Endothelial cell (in vitro differentiated cells): ENCODE measurements at regions not wholly inside any gene's neighbourhood (a gene's known extent, or its start where the extent isn't known, plus 50 kb on each side); places are given as distances from the start of the nearest gene placed in this dataset.

Experiments used
- DNase-seq: peaks from one replicate; pipeline ENCODE4 v3.0.0; 2021; ENCODE audit warnings: low spot score
- H3K27ac Mint-ChIP-seq: one replicate; pipeline ENCODE4 v1.8.0; 2021; ENCODE audit warnings: mixed read lengths, inconsistent platforms; ENCODE audit not compliant: unreplicated experiment
- H3K27me3 Mint-ChIP-seq: one replicate; pipeline ENCODE4 v1.8.0; 2021; ENCODE audit warnings: mild to moderate bottlenecking, moderate library complexity, mixed read lengths, inconsistent platforms; ENCODE audit not compliant: unreplicated experiment
- H3K36me3 Mint-ChIP-seq: one replicate; pipeline ENCODE4 v1.8.0; 2021; ENCODE audit warnings: mild to moderate bottlenecking, low read depth, mixed read lengths, inconsistent platforms; ENCODE audit not compliant: unreplicated experiment
- H3K4me1 Mint-ChIP-seq: one replicate; pipeline ENCODE4 v1.8.0; 2021; ENCODE audit warnings: mild to moderate bottlenecking, mixed read lengths, inconsistent platforms; ENCODE audit not compliant: unreplicated experiment
- H3K4me3 Mint-ChIP-seq: one replicate; pipeline ENCODE4 v1.8.0; 2021; ENCODE audit warnings: mild to moderate bottlenecking, mixed read lengths, inconsistent platforms; ENCODE audit not compliant: unreplicated experiment
- H3K9me3 Mint-ChIP-seq: one replicate; pipeline ENCODE4 v1.8.0; 2021; ENCODE audit warnings: mixed read lengths, inconsistent platforms; ENCODE audit not compliant: unreplicated experiment
- TF ChIP-seq, protein P1 (sequence below): fragments of 200-600 bp; sonication (generic); IDR thresholded peaks from one replicate; pipeline ENCODE4 v1.5.0; 2021; ENCODE audit warnings: antibody characterized with exemption; ENCODE audit not compliant: unreplicated experiment

DNA sequence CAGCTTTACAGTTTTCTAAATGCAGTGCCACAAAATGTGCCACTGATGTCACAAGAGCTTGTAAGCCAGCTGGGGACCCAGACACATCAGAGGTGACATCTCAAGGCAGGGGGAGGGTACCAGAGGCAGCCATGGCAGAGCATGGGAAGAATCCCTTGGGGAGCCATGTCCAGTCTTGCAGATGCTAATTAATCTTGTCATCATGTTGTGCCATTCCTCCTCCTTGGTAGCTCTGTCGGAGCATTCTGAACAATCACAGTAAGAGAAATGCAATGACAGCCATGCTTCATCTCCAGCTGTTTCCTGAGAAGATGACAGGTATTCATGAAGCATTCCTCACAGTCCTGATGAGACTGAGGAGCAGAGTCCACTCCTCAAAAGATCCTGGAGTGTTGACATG, 287.9 kb downstream of the RPAP3 start:
- no peaks in the 10 kb centered on the region for H3K27me3 Mint-ChIP-seq
- no peak overlapping the region for H3K27ac Mint-ChIP-seq
- no peaks in the 10 kb centered on the region for H3K36me3 Mint-ChIP-seq
- TF ChIP-seq, protein P1, sequence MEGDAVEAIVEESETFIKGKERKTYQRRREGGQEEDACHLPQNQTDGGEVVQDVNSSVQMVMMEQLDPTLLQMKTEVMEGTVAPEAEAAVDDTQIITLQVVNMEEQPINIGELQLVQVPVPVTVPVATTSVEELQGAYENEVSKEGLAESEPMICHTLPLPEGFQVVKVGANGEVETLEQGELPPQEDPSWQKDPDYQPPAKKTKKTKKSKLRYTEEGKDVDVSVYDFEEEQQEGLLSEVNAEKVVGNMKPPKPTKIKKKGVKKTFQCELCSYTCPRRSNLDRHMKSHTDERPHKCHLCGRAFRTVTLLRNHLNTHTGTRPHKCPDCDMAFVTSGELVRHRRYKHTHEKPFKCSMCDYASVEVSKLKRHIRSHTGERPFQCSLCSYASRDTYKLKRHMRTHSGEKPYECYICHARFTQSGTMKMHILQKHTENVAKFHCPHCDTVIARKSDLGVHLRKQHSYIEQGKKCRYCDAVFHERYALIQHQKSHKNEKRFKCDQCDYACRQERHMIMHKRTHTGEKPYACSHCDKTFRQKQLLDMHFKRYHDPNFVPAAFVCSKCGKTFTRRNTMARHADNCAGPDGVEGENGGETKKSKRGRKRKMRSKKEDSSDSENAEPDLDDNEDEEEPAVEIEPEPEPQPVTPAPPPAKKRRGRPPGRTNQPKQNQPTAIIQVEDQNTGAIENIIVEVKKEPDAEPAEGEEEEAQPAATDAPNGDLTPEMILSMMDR = no peak
- H3K4me3 Mint-ChIP-seq = no peak overlapping the region
- H3K9me3 Mint-ChIP-seq = no peaks in the 10 kb centered on the region
- no peak for DNase-seq
- H3K4me1 Mint-ChIP-seq = no peaks in the 10 kb centered on the region

DNA sequence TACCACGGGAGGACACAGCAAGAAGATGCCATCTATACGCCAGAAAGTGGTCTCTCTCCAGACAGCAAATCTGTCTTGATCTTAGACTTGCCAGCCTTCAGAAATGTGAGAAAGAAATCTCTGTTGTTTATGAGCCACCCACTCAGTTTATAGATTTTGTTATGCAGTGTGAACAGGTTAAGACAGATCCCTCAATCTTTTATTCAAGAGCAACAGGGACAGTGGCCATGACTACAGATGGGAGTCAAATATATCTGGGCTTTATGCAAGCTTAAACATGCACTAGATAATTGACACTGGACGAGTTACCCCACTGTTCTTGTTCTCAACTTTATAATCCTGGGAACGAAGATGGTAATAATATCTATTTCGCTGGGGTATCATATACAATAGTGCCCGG, 288.7 kb downstream of the RPAP3 start:
- Mint-ChIP-seq H3K27ac (no peak overlapping the region), H3K4me1 (no peaks in the 10 kb centered on the region), H3K9me3 (no peaks in the 10 kb centered on the region), H3K36me3 (no peaks in the 10 kb centered on the region), H3K4me3 (no peak overlapping the region), H3K27me3 (no peaks in the 10 kb centered on the region)
- TF ChIP-seq, protein P1 = no peak
- DNase-seq = no peak

GRCh38 chr12:47415054-47415453, 290.8 kb downstream of the RPAP3 start:
- H3K36me3 Mint-ChIP-seq = no peaks in the 10 kb centered on the region
- H3K9me3 Mint-ChIP-seq = no peaks in the 10 kb centered on the region
- no peaks in the 10 kb centered on the region for H3K4me1 Mint-ChIP-seq
- no peak overlapping the region for H3K4me3 Mint-ChIP-seq
- no peak overlapping the region for H3K27ac Mint-ChIP-seq
- H3K27me3 Mint-ChIP-seq = no peaks in the 10 kb centered on the region
- no peak for DNase-seq
- TF ChIP-seq, protein P1 = no peak

DNA sequence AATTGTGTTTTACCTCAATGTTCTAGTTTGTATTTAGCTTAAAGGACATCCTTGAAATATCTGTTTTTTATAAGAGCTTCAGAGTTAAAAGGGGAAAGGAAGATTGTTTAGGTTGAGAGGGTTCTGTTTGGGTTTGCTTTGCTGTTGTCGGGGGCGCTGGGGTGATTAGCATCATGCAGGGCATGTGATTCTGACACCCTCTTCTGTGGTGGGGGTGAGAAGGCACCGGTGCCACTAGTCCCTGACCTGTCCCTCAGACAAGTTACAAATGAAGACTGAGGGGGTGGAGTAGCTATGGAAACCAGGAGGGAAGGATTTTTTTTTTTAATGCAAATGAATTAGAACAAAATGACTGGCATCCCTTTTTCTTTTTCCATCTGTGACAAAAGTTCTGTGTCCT, 291.3 kb downstream of the RPAP3 start:
- H3K9me3 Mint-ChIP-seq = no peaks in the 10 kb centered on the region
- H3K36me3 Mint-ChIP-seq = no peaks in the 10 kb centered on the region
- DNase-seq = no peak
- no peaks in the 10 kb centered on the region for H3K27me3 Mint-ChIP-seq
- H3K27ac Mint-ChIP-seq = no peak overlapping the region
- H3K4me1 Mint-ChIP-seq = no peaks in the 10 kb centered on the region
- TF ChIP-seq, protein P1 = no peak
- no peak overlapping the region for H3K4me3 Mint-ChIP-seq

DNA sequence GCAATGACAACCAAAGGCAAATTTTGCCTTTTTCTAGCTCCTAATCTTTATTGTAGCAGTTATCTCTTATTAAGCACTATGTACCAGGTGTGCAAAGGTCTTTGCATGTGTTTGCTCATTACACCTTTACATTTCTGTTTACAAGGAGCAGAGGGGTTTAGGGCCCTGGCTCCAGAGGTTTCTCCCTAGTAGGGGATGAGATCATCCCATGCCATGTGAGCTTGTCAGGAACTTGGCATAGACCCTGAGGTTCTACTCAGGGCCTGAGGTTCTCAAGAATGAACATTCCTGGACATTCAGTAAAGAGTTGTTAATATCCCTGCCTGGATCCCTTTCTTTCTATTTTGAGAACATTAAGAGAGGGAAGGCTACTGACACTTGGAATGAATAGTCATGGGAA, 292.0 kb downstream of the RPAP3 start:
- no peak overlapping the region for H3K27ac Mint-ChIP-seq
- H3K36me3 Mint-ChIP-seq = no peaks in the 10 kb centered on the region
- TF ChIP-seq, protein P1 = no peak
- no peak for DNase-seq
- no peaks in the 10 kb centered on the region for H3K4me1 Mint-ChIP-seq
- H3K27me3 Mint-ChIP-seq = no peaks in the 10 kb centered on the region
- no peak overlapping the region for H3K4me3 Mint-ChIP-seq
- no peaks in the 10 kb centered on the region for H3K9me3 Mint-ChIP-seq
